Activated gamma-delta T cell treated with anti-CD3 and anti-CD28 coated beads, Interleukin-2, amount 50 U/mL, for 16 hours (primary cell): ENCODE measurements at regions not wholly inside any gene's neighbourhood (a gene's known extent, or its start where the extent isn't known, plus 50 kb on each side); places are given as distances from the start of the nearest gene placed in this dataset.

Experiments used
- DNase-seq: peaks from one replicate; pipeline ENCODE4 v3.0.0-alpha.2; 2020; ENCODE audit warnings: low read depth

DNA sequence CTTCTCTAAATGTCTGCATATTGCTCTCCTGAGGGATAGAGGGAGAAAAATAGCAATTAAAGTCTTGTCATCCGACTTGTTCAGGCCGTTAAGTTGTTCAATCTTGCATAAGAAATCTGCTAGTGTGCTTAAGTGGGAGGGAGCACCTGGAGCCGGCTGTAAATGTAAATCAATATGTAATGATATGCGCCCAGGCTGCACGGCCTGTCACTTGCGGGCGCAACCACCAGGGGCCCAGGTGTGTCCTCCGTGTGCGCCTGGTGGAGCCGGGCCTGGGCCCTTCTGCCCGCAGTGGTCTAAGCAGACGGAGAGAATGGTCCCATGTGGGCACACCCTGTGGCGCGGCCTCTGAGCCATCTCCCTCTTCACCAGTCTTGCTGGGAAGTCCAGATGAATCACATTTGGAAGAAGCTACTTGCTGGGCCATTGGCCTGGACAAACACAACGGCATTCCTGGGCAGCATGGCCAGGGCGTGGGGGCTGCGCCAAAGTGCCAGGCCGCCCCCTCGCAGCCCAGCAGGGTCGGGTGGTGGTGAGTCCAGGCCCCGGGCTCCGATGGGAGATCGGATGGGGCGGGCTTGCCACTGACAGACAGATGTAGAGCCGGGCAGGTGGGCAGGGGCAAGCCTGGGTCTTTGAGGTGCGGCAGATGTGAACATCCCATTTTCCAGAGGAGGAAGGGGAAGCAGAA, 193.3 kb upstream of the C14orf180 start:
- no peak for DNase-seq

DNA sequence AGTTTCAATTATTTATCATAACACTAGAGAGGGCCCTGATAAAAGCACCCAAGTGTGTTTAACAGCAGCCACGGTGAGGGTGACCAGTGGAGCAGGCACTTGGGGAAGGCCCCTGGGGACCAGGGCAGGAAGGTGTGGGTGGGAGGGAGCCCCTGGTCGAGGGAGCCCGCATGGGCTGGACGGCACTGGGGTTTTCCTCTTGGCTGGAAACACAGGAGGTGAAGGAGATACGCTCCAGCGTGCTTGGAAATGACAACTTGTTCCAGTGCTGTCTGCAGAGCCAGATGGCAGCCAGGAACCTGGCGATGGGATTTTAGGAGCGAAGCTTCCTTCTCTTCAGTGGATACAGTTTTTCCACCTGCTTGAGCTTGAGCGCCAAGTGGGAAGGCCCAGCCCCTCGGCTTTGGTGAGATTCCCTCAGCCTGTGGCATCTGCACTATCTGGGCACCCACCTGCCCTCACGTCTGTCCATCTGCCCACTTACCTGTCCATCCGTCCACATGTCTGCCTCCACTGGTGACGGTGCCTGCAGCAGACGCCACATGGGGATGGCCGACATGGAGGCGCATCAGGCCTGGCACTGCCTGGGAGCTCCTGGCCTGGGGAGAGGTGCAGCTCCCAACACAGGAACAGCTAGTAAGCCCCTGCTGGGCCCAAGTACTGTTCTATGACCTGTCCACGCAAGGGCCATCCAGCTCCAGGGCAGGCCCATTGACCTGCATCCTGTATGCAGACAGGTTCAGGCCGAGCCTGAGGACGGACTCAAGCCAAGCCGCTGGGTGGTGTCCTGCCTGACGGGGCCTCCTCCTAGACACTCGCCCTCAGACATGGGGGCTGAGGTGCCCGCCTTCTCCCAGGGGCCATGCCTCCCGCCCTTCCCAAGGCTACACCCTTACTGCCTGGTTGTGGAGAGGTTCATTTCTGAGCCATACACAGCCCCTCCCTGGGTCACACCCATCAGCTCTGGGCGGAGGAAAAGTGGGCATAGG, 192.2 kb upstream of the C14orf180 start:
- no peak for DNase-seq

DNA sequence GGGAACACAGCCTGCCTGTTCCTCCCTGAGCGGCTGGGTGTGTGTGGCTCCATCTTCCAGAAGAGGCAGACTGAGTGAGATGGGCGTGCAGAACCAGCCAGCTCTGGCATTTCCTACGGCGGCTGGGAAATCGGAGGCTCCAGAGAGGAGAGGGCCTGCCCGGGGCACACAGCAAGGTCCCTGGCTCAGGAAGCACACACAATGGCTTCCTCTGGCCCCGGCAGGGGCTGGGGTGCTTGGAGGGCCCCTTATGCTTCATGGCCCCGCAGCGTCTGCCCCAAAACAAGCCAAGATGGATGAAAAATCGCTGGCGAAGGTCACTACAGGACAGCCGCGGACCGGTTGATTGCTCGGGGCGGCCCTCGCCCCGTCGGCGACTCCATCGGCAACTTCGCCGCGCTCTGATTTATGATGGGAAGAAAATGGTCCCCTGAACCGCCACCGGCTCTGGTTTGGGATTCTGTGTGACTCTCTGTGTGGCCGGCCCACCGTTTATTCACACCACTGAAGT, 191.5 kb upstream of the C14orf180 start:
- no peak for DNase-seq

DNA sequence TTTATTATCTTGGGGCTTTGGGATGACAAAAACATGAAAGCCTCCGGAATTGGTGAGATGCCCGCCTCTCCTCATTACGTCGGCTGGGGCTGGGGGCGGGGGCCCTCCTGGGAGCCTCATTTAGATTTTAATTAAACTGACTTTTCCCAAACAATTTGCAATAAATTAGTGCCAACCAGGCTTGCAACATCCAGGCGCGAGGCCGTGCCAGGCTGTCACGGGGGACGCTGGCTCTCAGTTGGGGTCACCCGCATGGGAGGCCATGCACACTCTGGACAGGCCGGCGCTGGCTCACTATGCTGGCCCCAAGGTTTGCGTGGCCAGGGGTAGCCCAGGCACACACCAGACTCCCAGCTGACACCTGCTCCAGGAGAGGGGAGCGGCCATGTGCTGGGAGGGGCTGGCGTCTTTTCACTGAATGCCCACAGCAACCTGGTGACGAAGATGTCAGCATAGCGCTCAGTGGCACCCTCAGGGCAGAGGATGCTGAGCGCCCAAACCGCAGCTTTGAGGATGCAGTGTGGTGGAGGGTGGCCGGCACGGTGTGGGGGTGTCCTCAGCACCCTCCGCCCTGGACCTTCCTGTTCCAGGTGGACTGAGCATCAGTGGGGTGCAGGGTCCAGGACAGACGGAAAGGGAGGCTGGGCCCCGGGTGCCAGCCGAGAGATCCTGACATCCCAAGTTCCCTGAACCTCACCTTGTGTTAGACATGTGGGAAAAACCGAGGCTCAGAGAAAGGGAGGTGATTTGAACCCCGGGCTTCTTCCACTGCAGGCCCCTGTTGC, 190.8 kb upstream of the C14orf180 start:
- DNase-seq: no peak

DNA sequence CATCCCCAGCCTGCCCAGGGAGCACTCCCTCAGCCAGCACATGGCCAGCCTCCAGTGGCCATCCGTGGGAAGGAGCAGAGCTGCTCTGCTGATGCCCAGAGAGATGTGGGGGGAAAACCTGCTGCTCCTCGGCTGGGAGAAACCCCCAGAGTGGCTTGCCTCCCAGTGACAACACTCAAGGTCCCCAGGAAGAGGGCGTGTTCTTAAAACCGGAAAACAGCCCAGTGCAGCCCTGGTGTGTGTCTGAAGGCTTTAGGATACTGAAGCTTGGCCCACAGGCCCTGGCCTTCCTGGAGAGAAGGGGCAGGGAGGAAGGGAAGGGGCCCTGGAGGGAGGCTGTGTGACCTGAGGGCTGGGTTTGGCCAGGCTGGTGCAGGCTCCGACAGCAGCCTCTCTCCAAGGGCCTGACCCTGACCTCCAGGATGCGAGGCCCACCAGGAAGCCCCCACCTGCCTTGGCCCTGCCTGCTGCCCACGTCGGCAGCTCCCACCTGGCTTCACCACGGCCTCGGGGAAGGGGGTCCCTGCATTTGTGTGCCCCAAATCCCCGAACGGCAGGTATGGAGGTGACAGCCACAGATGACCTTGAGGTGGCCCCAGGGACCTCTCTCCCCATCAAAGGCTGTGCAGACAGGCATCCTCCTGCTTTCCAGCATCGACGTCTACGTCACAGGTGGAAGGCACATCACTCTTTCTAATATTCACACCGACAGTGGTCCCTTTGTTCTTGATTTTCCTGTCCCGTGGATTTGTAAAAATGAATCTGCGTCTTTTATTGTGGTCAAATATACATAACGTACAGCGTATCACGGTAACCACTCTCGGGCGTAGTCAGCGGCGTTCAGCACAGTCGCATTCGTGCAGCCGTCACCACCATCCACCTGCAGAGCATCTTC, 190.0 kb upstream of the C14orf180 start:
- no peak for DNase-seq

DNA sequence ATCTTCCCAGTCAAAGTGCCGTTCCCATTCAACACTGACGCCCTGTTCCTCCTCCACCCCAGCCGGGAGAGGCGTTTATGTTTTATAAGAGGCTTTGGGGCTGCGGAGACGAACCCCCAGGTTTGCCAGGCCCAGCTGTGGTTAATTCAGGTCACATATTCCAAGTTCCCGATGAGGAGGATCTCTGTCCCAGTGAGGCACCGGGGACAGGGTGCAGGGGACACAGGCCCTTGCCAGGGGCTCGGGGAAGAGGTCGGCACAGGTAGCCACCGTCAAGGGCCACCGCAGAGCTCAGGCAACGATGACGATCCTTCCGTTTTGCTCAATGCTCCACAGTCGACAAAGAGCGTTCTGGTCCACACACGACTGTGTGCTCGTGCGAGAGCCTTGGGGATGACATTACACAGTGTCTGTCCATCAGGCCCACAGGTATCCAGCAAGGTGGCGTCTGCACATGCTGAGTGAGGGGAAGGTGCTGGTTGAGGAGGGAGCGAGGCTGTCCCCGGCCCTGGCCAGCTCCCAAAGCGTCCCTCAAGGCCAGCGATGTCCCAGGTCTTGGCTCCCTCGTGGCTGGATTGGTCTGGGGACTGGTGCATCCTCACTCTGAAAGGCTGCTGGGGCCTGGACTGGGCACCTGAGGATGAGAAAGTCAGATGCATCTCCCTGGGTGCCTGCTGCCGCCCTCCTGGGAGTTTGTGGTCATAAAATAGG, 189.2 kb upstream of the C14orf180 start:
- no peak for DNase-seq

DNA sequence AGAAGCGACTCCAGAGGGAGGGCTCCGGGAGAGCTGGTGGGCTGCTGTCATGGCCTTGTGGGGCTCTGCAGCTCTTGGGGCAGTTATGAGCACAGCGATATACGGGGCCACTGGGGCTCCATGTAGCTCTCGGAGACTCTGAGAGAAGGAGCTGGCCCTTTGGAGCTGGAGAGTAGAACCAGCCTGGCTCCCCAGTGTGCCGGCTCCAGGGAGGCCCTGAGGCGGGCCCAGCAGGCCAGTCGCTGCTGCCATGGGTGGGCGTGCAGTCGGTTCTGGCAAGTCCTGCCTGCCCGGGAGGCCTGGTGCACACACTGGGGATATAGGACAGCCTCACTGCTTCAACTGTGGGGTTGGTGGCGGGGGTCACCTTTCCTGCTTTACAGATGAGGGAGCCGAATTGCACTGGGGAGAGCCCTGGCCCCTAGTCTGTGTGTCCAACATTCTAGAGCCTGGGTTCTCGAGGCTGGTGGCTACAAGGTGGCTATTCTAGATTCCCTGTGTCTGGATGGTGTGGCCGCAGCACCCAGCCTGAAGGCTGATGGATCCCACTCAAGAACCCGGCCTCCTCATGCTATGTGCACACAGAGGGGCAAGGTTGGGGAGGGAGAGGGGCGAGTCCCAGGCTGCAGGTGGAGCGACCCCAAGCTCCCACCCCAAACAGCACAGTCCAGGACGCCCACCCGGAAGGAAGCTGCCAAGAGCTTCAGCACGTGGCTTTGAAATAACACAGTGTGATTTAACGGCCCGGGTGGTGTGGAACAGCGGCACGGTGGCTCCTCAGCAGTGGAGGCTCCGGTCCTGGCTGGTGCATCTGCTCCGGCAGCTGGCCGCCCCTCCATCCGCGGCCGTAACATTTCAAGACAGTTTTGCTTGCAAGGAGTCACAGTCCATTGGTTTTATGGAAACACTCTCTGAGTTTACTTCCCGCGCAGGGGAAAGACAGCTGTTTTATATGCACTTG, 188.3 kb upstream of the C14orf180 start:
- no peak for DNase-seq

DNA sequence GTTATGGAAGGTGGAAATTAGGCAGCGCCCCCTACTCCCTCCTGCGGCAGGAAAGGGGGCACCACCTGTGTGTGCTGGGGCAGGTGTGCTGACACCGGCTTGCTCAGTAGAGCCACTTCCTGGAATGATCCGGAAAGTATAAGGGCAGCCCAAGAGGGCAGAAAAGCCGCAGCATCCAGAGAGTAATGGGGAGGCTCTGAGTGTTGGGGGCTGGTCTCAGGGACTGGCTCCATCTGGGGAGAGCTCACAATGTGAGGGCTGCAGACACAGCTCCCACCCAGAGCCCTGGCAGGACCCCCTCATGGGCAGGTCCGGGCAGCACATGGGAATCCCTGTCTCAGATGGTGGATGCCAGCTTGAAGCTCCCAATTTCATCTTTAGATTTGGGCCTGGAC, 187.6 kb upstream of the C14orf180 start:
- DNase-seq: no peak

DNA sequence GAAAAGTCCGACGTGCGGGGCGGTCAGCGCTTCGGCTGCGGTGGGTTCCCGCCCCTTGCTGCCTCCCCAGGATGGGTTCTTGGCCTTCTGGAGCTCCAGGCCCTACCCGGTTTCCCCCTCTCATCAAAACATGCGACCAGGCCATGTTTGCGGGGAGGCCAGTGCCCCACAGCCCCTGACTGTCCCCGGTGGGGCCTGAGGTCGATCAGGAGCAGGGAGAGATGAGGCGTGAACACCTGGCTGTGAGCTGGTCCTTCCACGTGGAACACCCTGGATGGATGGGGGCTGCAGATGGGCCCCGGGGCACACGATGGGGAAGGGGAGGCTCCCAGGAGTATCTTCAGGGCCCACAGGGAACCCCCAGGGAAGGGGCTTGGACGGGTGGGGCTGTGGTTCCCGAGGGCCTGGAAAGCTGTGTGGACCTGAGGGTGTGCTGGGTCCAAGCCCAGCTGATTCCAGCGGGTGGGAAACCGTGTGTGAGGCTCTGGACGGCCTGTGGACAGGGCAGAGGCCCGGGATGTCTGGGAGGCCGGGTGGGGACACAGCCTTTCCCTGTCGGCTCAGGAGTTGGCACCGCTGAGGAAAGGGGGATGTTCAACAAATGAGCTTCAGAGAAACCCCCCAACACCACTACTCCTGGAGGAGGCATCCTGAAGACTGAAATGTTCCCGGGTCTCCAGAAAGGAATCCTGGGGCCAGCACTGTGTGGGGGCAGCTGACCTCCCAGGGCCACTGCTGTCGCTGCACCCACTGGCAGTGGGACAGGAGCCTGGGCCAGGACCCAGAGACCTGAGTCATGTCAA, 187.0 kb upstream of the C14orf180 start:
- no peak for DNase-seq

DNA sequence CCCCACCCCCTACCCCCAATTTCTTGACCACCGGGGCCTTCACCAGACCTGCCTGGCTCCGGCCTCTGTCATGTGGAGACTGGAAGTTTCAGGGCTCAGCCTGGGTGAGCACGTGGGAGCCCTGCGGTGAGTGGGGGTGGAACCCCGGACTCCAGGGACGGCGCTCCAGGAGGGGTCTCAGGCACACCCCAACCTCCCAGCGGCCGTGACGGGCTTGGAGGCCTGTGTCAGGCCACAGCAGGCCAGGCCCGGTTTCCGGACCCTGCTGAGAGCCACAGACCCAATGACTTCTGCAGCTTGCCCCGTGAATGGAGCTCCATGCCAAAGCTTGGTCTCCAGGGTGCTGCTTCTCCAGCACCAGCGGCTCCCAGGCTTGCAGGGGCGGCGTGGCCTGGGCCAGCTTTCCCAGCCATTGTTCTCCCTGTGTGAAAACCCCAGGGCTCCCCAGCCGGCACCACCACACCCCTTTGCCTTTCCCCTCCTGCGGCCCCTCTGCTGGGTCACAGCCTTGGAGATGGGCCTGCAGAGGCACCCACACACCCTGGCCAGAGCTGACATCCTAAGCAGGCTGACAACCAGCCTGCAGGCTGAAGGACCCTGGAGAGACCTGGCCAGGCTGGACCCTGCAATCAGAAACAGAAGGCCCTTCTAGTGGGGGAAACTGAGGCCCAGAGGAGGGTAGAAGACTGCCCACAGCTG, 186.2 kb upstream of the C14orf180 start:
- no peak for DNase-seq

DNA sequence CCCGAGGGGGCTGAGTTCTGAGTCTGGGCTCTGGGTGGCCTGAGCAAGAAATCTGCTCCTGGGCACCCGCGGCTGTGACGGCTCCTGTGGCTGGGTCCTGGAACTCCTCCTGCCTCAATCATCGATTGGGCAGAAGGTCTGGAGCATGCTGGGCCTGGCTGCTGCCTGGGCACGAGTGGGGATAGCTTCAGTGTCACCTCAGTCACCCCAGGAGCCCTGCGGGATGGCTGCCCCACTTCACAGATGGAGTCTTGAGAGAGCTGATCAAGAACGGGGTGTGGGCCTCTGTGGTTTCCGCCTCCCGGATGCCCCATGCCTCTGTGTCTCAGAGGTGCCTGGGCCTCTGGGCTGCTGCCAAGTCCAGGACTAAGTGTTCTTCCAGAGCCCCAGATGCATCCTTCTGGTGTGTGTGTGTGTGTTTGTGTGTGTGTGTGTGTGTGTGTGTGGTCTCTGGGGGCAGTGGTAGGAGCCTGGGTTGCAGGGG, 185.6 kb upstream of the C14orf180 start:
- DNase-seq: peak; percentile 53

DNA sequence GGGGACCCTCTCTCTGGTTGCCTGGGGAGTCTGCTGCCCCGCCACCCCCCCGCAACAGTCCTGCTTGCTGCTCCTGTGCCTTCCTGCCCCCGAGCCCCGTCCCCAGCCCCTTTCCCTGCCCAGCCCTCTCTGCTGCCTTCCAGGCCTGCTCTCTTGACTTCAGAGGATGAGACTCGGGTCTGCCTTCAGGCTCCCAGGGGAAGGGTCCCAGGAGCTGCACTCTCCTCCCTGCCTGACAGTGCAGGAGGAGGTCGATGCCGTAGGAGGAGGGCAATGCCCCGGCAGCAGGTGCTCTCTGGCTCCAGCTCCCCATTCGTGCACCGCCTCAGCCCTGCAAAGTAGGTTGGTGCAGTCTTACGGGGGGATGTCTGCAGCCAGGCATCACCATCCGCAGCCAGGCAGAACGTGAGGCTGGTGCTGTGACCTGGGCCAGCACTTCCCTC, 185.1 kb upstream of the C14orf180 start:
- DNase-seq: no peak

DNA sequence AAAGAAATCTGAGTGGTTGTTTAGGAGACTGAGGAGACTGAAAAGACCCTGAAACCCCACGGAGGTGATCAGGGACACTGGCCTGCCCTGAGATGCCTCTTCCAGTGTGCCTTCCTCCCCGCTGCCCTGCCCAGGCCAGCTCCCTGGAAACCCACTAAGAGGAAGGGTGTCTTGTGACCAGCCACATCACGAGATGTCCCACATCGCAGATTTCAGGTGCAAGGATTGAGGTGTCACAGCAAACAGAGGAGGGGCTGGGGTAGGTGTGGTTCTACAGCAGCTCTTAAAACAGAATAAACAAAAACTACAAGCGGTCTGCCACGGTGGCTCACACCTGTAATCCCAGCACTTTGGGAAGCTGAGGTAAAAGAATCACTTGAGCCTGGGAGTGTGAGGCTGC, 184.3 kb upstream of the C14orf180 start:
- DNase-seq: no peak

DNA sequence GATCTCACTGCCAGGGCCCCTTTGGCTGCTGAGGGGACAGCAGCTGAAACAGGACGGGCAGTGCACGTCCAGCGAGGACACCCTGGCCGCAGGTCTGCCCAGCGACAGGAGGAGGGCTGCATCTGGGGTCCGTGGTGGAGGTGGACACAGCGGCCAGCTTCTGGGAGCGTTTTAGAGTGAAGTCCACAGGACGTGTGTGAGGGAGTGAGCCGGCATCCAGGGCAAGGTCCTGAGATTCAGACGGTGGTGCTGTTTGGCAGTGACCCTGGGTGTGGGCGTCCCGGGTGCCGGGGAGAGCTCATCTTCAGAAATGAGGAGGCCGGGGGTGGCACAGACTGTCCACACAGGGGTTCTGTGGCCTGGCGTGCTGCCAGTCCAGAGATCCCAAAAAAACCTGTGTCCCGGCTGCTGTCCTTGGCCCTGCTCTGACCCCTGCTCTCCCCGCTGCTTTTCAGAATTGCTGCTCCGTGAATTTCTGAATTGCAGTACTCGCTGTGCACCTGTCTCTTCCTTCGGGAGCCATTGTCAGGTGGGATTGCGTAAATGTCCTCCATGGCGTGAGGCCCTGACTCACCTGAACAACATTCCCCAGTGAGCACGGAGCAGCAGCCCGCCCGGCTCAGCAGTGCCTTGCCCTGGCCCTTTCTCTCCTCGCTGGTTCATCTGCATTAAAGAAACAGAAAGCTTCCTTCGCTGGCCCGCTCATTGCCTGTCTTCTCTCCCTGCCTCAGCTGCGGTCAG, 183.5 kb upstream of the C14orf180 start:
- no peak for DNase-seq

DNA sequence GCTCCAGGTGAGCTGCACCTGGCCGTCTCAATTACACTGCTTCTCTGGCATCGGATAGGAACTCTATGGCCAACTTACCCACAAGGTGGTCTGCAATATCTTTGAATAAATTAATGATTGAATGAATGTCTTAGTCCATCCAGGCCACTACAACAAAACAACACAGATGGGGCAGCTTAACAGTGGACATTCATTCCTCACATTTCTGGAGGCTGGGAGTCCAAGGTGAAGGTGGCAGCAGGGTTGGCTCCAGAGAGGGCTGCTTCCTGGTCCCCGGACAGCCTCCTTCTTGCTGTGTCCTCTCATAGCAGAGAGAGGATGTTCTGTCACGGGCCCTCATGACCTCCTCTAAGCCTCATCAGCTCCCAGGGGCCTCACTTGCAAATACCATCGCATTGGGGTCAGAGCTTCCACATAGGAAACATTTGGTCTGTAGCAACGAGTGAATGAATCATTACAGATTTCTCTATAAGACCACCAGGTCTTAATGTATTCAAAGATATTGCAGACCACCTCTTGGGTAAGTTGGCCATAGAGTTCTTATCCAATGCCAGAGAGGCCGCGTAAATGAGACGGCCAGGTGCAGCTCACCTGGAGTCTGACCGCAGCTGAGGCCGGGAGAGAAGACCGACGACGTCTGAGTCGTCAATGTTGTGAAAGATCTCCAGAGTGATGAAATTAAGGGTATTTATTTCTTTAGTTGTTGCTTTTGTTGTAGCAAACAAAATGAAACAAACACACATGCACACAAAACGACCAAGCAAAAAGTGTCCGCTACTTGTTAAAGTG, 182.7 kb upstream of the C14orf180 start:
- no peak for DNase-seq

DNA sequence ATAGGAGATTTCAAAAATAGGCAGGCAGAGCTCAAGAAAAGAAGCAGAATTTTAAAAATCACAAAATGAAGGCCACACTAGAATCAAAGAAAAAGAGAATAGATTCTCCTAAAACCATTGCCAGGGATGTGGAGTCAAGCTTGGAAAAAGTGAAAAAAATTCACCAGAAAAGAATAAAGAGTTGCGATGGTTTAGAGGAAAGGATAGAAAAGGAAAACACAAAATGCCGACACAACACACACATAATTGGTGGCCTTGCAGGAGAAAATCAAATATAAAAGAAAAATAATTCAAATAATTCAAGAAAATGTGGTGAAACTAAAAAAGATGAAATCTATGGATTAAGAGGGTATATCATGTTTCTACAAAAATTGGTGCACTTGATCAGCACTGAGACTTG, 181.6 kb upstream of the C14orf180 start:
- no peak for DNase-seq
